HL-60 (cell line): ENCODE measurements at regions not wholly inside any gene's neighbourhood (a gene's known extent, or its start where the extent isn't known, plus 50 kb on each side); places are given as distances from the start of the nearest gene placed in this dataset.

Experiments
- DNase-seq, 2 experiments: peaks; one replicate each; pipeline ENCODE4 v3.0.0-alpha.2; 2010 to 2020; ENCODE audit warnings: low read depth in 1 of 2, low spot score in 1 of 2
- H3K27ac ChIP-seq: fragments of 250-450 bp; sonication (Bioruptor Pico); replicated peaks from 2 replicates; pipeline ENCODE4 v1.5.1; 2020; ENCODE audit warnings: mild to moderate bottlenecking, moderate library complexity
- H3K27me3 ChIP-seq: fragments of 250-450 bp; sonication (Bioruptor Pico); 2 replicates; pipeline ENCODE4 v1.5.1; 2021; ENCODE audit warnings: mild to moderate bottlenecking, moderate library complexity; ENCODE audit not compliant: insufficient read depth, poor library complexity, severe bottlenecking
- H3K4me3 ChIP-seq: replicated peaks from 2 replicates; pipeline ENCODE4 v1.5.1; 2011; ENCODE audit warnings: mild to moderate bottlenecking, control low read depth, low read length; ENCODE audit not compliant: insufficient read depth
- CTCF ChIP-seq: IDR thresholded peaks from one replicate; pipeline ENCODE4 v1.5.1; 2011; ENCODE audit warnings: low read length, control low read depth, inconsistent platforms; ENCODE audit not compliant: insufficient read depth
- GABPA ChIP-seq: IDR thresholded peaks from 2 replicates; pipeline ENCODE4 v1.6.1; 2012; ENCODE audit warnings: low read depth
- POLR2AphosphoS5 ChIP-seq: IDR thresholded peaks from 2 replicates; pipeline ENCODE4 v1.6.1; 2012; ENCODE audit warnings: low read depth
- SPI1 ChIP-seq: IDR thresholded peaks from 2 replicates; pipeline ENCODE4 v1.6.1; 2012; ENCODE audit warnings: low read depth, mild to moderate bottlenecking, borderline replicate concordance
- TF ChIP-seq, protein P1 (sequence below): IDR thresholded peaks from 2 replicates; pipeline ENCODE4 v1.6.1; 2012; ENCODE audit warnings: low read depth; ENCODE audit not compliant: insufficient replicate concordance

- Histone ChIP-seq H3K27me3 (no peaks in the 10 kb centered on the region), H3K4me3 (no peak overlapping the region), H3K27ac (no peak overlapping the region)
- no peak for DNase-seq
- no peak for TF ChIP-seq POLR2AphosphoS5
- TF ChIP-seq, protein P1, sequence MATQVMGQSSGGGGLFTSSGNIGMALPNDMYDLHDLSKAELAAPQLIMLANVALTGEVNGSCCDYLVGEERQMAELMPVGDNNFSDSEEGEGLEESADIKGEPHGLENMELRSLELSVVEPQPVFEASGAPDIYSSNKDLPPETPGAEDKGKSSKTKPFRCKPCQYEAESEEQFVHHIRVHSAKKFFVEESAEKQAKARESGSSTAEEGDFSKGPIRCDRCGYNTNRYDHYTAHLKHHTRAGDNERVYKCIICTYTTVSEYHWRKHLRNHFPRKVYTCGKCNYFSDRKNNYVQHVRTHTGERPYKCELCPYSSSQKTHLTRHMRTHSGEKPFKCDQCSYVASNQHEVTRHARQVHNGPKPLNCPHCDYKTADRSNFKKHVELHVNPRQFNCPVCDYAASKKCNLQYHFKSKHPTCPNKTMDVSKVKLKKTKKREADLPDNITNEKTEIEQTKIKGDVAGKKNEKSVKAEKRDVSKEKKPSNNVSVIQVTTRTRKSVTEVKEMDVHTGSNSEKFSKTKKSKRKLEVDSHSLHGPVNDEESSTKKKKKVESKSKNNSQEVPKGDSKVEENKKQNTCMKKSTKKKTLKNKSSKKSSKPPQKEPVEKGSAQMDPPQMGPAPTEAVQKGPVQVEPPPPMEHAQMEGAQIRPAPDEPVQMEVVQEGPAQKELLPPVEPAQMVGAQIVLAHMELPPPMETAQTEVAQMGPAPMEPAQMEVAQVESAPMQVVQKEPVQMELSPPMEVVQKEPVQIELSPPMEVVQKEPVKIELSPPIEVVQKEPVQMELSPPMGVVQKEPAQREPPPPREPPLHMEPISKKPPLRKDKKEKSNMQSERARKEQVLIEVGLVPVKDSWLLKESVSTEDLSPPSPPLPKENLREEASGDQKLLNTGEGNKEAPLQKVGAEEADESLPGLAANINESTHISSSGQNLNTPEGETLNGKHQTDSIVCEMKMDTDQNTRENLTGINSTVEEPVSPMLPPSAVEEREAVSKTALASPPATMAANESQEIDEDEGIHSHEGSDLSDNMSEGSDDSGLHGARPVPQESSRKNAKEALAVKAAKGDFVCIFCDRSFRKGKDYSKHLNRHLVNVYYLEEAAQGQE, result no peak
Observed at GRCh38 chr2:16227811-16228462, 287.6 kb downstream of the MYCN start.

- H3K4me3 ChIP-seq, result no peak overlapping the region
- DNase-seq, result no peak
- no peaks in the 10 kb centered on the region for H3K27me3 ChIP-seq
- H3K27ac ChIP-seq, result no peak overlapping the region
- TF ChIP-seq GABPA (no peak), CTCF (no peak), POLR2AphosphoS5 (no peak), SPI1 (no peak)
- TF ChIP-seq, protein P1, result no peak
Observed at GRCh38 chr2:16226943-16227664, 286.8 kb downstream of the MYCN start.

DNA sequence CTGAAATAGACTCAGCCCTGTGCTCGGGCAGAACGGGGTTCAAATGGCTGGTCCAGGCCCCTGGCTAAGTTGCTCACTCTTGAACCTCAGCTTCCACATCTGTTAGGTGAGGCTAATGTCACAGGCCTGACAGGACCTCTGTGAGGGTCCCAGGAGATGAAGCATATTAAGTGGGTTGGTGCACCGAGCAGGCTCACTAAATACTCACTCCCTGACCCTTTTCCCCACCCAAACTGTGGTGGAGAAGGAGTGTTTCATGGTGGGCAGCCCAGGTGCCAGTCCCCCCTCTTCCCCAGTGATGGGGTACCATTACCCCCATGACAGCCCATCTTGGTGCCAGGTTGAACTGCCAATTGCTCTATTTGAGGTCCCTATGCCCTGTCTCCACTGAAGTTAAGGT lies 286.0 kb downstream of the MYCN start:
- TF ChIP-seq GABPA, result no peak
- no peak for TF ChIP-seq SPI1
- TF ChIP-seq, protein P1, result no peak
- TF ChIP-seq POLR2AphosphoS5, result no peak
- no peak for TF ChIP-seq CTCF
- Histone ChIP-seq H3K27ac (no peak overlapping the region), H3K4me3 (no peak overlapping the region), H3K27me3 (no peaks in the 10 kb centered on the region)
- no peak for DNase-seq
